HEK293 (cell line): ENCODE measurements at regions not wholly inside any gene's neighbourhood (a gene's known extent, or its start where the extent isn't known, plus 50 kb on each side); places are given as distances from the start of the nearest gene placed in this dataset.

Experiments
- CTCF ChIA-PET: fragments of 350-600 bp; formaldehyde crosslinking; extraction: SDS; loops from one replicate; lab custom pipeline; 2021; ENCODE audit warnings: antibody characterized with exemption; lab: Yijun Ruan, JAX
- POLR2A ChIA-PET: fragments of 300-600 bp; formaldehyde crosslinking; extraction: SDS; loops from one replicate; lab custom pipeline; 2020; ENCODE audit warnings: antibody characterized with exemption, inconsistent platforms; lab: Yijun Ruan, JAX
- H3K27ac ChIP-seq: fragments of 200-500 bp; sonication (Bioruptor generic); 2 replicates; pipeline ENCODE4 v1.5.1; 2014; ENCODE audit warnings: low read depth, low read length, control low read depth, inconsistent platforms; ENCODE audit errors: extremely low read depth
- H3K36me3 ChIP-seq, 2 experiments: fragments of 200-500 bp in 1 of 2; sonication (Bioruptor generic) in 1 of 2; 1 replicate in 1 of 2; 2 replicates in 1 of 2; pipeline ENCODE4 v1.5.1; 2014 to 2017; ENCODE audit warnings: inconsistent platforms in 2 of 2, low read length in 2 of 2; ENCODE audit not compliant: control insufficient read depth in 2 of 2, insufficient read depth in 1 of 2
- H3K4me1 ChIP-seq: fragments of 200-500 bp; sonication (Bioruptor generic); 2 replicates; pipeline ENCODE4 v1.5.1; 2014; ENCODE audit warnings: mild to moderate bottlenecking, low read length, inconsistent platforms; ENCODE audit not compliant: control insufficient read depth, insufficient read depth
- H3K4me3 ChIP-seq: 2 replicates; pipeline ENCODE4 v1.5.1; 2011; ENCODE audit warnings: low read depth, mild to moderate bottlenecking, control low read depth, low read length, moderate library complexity
- H3K9me3 ChIP-seq: fragments of 200-500 bp; sonication (Bioruptor generic); 2 replicates; pipeline ENCODE4 v1.5.1; 2014; ENCODE audit warnings: low read depth, low read length, inconsistent platforms; ENCODE audit not compliant: control insufficient read depth, insufficient read depth
- HOXC10 ChIP-seq: sonication (generic); formaldehyde crosslinking; IDR thresholded peaks from 2 replicates; pipeline ENCODE4 v1.8.1; 2023; ENCODE audit warnings: mild to moderate bottlenecking, missing genetic modification reagents
- KLF7 ChIP-seq: fragments of 450-650 bp; formaldehyde crosslinking; IDR thresholded peaks from 2 replicates; pipeline ENCODE4 v1.5.1; 2016; ENCODE audit warnings: missing biosample characterization, missing genetic modification characterization, borderline replicate concordance
- PRDM10 ChIP-seq: fragments of 450-650 bp; formaldehyde crosslinking; IDR thresholded peaks from 2 replicates; pipeline ENCODE4 v1.5.1; 2016; ENCODE audit warnings: missing biosample characterization, missing genetic modification characterization
- ZBTB10 ChIP-seq: fragments of 450-650 bp; formaldehyde crosslinking; IDR thresholded peaks from 2 replicates; pipeline ENCODE4 v1.5.1; 2016; ENCODE audit warnings: missing biosample characterization, missing genetic modification characterization
- ZBTB6 ChIP-seq: fragments of 450-650 bp; formaldehyde crosslinking; IDR thresholded peaks from 2 replicates; pipeline ENCODE4 v1.5.1; 2017; ENCODE audit warnings: missing biosample characterization, missing genetic modification characterization
- ZNF19 ChIP-seq: fragments of 450-650 bp; formaldehyde crosslinking; IDR thresholded peaks from 2 replicates; pipeline ENCODE4; 2016; ENCODE audit warnings: missing biosample characterization, missing genetic modification characterization, low read depth
- ZNF202 ChIP-seq: fragments of 450-650 bp; formaldehyde crosslinking; IDR thresholded peaks from 2 replicates; pipeline ENCODE4 v1.5.1; 2016; ENCODE audit warnings: missing biosample characterization, missing genetic modification characterization, borderline replicate concordance
- ZNF324 ChIP-seq: fragments of 450-650 bp; formaldehyde crosslinking; IDR thresholded peaks from 2 replicates; pipeline ENCODE4 v1.5.1; 2016; ENCODE audit warnings: missing biosample characterization, missing genetic modification characterization
- ZNF37A ChIP-seq: fragments of 450-650 bp; IDR thresholded peaks from 2 replicates; pipeline ENCODE4 v1.5.1; 2018; ENCODE audit warnings: missing biosample characterization, missing genetic modification characterization
- ZNF48 ChIP-seq: fragments of 450-650 bp; formaldehyde crosslinking; IDR thresholded peaks from 2 replicates; pipeline ENCODE4 v1.5.1; 2016; ENCODE audit warnings: missing biosample characterization, missing genetic modification characterization
- ZNF555 ChIP-seq: fragments of 450-650 bp; formaldehyde crosslinking; conservative IDR thresholded peaks from 2 replicates; pipeline ENCODE4 v1.5.1; 2017; ENCODE audit warnings: missing biosample characterization, mild to moderate bottlenecking, missing genetic modification characterization, inconsistent platforms
- ZNF621 ChIP-seq: fragments of 450-650 bp; formaldehyde crosslinking; IDR thresholded peaks from 2 replicates; pipeline ENCODE4 v1.5.1; 2017; ENCODE audit warnings: missing biosample characterization, missing genetic modification characterization
- ZNF677 ChIP-seq: fragments of 450-650 bp; IDR thresholded peaks from 2 replicates; pipeline ENCODE4 v1.5.0; 2018; ENCODE audit warnings: missing biosample characterization, mild to moderate bottlenecking, missing genetic modification characterization, moderate library complexity
- ZNF776 ChIP-seq: fragments of 450-650 bp; formaldehyde crosslinking; IDR thresholded peaks from 2 replicates; pipeline ENCODE4 v1.5.0; 2017; ENCODE audit warnings: missing biosample characterization, missing genetic modification characterization, borderline replicate concordance

GRCh38 chr3:117706756-117707155, 997.2 kb downstream of the TUSC7 start (continued):
- TF ChIP-seq ZBTB10 = no peak
- no peak for TF ChIP-seq ZBTB6 (tag by site-specific recombination)

GRCh38 chr3:117708601-117709000, 999.0 kb downstream of the TUSC7 start:
- H3K9me3 ChIP-seq = no peaks in the 10 kb centered on the region
- H3K4me3 ChIP-seq = no peak overlapping the region
- no peak for TF ChIP-seq KLF7 (tag by site-specific recombination)
- no peak for TF ChIP-seq ZNF202 (tag by site-specific recombination)
- no peak for TF ChIP-seq PRDM10 (tag by site-specific recombination)
- TF ChIP-seq ZNF677 (tag by site-specific recombination) = no peak
- no peak for TF ChIP-seq ZNF621 (tag by site-specific recombination)
- ChIA-PET POLR2A (no interaction called here), CTCF (interaction anchor here (0.7 kb wide), 1 partner anchor 79 kb away, joined by 3 read pairs; no protein-coding TSS in a partner anchor)
- no peaks in the 10 kb centered on the region for H3K4me1 ChIP-seq
- H3K36me3 ChIP-seq = no peaks in the 10 kb centered on the region
- no peak overlapping the region for H3K27ac ChIP-seq

GRCh38 chr3:117709108-117709507, 999.5 kb downstream of the TUSC7 start:
- ChIA-PET POLR2A (no interaction called here), CTCF (no interaction called here)
- H3K36me3 ChIP-seq = no peaks in the 10 kb centered on the region
- H3K4me1 ChIP-seq = no peaks in the 10 kb centered on the region
- no peak overlapping the region for H3K27ac ChIP-seq
- no peak overlapping the region for H3K4me3 ChIP-seq
- TF ChIP-seq HOXC10 (CRISPR knock-in tag) (no peak), ZNF324 (tag by site-specific recombination) (no peak), ZNF19 (tag by site-specific recombination) (no peak), ZNF37A (no peak), ZNF48 (tag by site-specific recombination) (no peak), ZNF776 (no peak), ZNF555 (tag by site-specific recombination) (no peak)
- no peaks in the 10 kb centered on the region for H3K9me3 ChIP-seq
